Activated CD4-positive, alpha-beta T cell treated with anti-CD3 and anti-CD28 coated beads, Interleukin-2, amount 50 U/mL, for 24 hours (primary cell): ENCODE measurements at regions not wholly inside any gene's neighbourhood (a gene's known extent, or its start where the extent isn't known, plus 50 kb on each side); places are given as distances from the start of the nearest gene placed in this dataset.

Source experiments
- DNase-seq, 2 donors: peaks; one replicate each; pipeline ENCODE4 v3.0.0-alpha.2; 2020; ENCODE audit warnings: low read depth in 1 of 2, low spot score in 1 of 2

GRCh38 chr2:160910681-160911080, 249.5 kb upstream of the TANK start:
- no peak for DNase-seq

- no peak for DNase-seq
Measured at GRCh38 chr2:160911258-160911657, 249.0 kb upstream of the TANK start.

GRCh38 chr2:160912276-160912675, 248.0 kb upstream of the TANK start:
- no peak for DNase-seq

GRCh38 chr2:160913323-160913722, 246.9 kb upstream of the TANK start:
- DNase-seq, result no peak

- DNase-seq, result no peak
Measured at GRCh38 chr2:160914217-160914616, 246.0 kb upstream of the TANK start.

- no peak for DNase-seq
Measured at GRCh38 chr2:160916300-160916699, 243.9 kb upstream of the TANK start.

GRCh38 chr2:160917850-160918249, 242.4 kb upstream of the TANK start:
- DNase-seq, result no peak

- DNase-seq, result no peak
Measured at GRCh38 chr2:160918258-160918657, 242.0 kb upstream of the TANK start.

GRCh38 chr2:160918906-160919503, 241.2 kb upstream of the TANK start:
- DNase-seq, result no peak

- no peak for DNase-seq
Measured at GRCh38 chr2:160920061-160920460, 240.2 kb upstream of the TANK start.

- no peak for DNase-seq
Measured at GRCh38 chr2:160920791-160921303, 239.4 kb upstream of the TANK start.

GRCh38 chr2:160921386-160921964, 238.8 kb upstream of the TANK start:
- no peak for DNase-seq

- no peak for DNase-seq
Measured at GRCh38 chr2:160924936-160925353, 235.3 kb upstream of the TANK start.

GRCh38 chr2:160925956-160926355, 234.3 kb upstream of the TANK start:
- no peak for DNase-seq

- no peak for DNase-seq
Measured at GRCh38 chr2:160927324-160927723, 232.9 kb upstream of the TANK start.

GRCh38 chr2:160928854-160929301, 231.3 kb upstream of the TANK start:
- DNase-seq, result no peak

- no peak for DNase-seq
Measured at GRCh38 chr2:160931531-160931930, 228.7 kb upstream of the TANK start.

GRCh38 chr2:160932960-160933359, 227.3 kb upstream of the TANK start:
- DNase-seq, result no peak

- DNase-seq, result no peak
Measured at GRCh38 chr2:160934263-160934662, 226.0 kb upstream of the TANK start.

GRCh38 chr2:160934991-160935390, 225.2 kb upstream of the TANK start:
- DNase-seq, result no peak

GRCh38 chr2:160936044-160936806, 224.0 kb upstream of the TANK start:
- DNase-seq, result no peak

GRCh38 chr2:160940271-160940670, 220.0 kb upstream of the TANK start:
- DNase-seq, result no peak
